COLO829 (cell line): ENCODE measurements at regions not wholly inside any gene's neighbourhood (a gene's known extent, or its start where the extent isn't known, plus 50 kb on each side); places are given as distances from the start of the nearest gene placed in this dataset.

Experiments used
- DNase-seq: peaks from one replicate; pipeline ENCODE4 v3.0.0; 2012; ENCODE audit warnings: low spot score

GRCh38 chr1:83725735-83726360, 273.1 kb downstream of the TTLL7 start:
- DNase-seq, result peak; percentile 6

- DNase-seq, result no peak
Observed at GRCh38 chr1:83718338-83718737, 280.6 kb downstream of the TTLL7 start.

DNA sequence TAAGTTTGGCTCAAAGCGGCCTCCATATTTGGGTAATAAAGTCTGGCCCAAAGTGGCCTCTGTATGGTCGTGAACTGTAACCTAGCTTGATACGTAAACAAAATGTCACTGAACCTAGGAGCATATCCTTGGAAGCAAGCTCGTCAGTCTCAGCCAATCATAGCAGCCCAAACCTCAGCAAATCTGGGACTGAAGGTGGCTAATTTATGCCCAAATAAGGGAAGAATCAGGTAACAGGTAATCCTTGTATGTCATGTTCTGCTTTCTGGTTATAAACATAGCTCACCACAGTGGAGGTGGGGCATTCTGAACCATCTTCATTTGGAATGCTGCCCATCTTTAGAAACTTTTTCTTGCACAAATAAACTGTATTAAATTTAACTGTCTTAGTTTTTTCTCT, 281.1 kb downstream of the TTLL7 start:
- no peak for DNase-seq

DNA sequence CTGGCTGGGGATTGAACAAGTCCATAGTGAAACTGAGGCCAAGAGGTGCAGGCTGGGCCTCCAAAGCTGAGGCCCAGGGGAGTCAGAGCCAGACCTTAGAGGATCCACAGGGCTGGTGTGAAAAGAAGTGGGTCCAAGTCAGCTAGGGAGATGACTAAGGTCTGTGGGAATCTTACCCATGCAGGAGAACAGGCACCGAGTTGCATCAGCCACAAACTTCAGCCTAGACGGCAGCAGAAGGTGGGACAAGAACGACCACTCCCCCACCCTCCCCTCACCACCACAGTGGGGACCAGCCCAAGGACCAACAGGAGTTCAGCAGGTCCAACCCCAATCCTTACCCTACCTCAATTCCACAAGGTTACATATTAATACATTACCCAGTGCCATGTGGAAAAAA, 282.3 kb downstream of the TTLL7 start:
- DNase-seq, result no peak

DNA sequence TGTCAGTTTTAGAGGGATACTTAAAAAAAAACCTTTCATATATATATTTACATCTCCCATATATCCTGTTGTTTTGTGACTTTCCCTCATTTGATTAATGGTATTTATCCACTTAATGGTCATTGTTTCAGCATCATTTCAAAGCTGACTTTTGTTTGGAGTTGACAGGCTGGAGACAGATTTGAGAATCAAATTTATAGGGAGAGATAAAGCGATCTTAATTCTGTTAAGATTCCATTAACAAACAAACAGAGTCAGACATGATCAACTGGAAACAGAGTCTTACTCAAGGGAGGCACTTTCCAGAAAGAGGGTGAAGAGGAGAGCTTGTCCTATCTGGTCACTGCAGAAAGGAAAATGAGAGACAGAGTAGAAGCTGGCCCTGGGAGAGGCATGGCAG, 283.4 kb downstream of the TTLL7 start:
- no peak for DNase-seq

DNA sequence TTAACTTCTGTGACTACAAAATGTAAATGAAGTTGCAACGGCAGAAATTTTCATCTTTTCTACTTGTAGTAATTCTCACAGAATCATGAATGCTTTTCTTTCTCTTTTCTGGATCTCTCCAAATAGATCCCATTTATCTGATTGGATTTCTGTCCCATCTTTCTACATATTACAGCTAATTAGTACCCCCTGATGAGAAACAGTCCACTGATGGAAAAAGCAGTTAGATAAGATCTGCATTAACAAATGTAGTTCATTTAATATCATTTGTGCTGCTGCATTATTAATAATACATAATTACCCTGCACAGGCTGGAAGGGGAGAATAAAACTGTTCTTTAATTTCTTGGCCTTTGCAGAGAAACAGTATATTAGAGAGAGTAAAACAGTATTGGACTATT, 289.3 kb downstream of the TTLL7 start:
- DNase-seq, result no peak

DNA sequence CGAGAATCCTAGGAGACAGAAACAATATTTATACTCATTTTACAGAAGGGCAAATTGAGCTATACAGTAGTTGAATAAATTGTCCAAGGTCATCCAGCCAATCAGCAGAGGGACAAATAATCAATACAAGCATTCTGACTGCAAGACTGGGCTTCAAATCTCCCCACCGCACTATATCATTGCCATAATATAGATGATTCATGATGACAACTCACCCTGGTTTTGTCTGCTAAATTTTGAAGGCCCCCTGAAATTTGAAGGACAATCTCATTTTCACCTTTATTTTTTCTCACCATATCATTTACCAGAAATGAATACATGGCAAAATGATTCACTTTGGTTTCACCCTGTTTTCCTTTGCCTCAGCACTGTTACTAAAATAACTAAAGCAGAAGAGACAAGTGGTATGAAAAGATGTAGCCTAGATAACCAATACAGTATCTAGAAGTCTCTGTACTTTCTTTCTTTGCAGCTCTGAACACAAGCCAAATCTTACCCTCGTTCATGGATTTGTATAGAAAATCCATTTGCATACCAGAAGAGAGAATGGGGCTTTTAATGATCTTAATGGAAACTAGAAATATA, 292.5 kb downstream of the TTLL7 start:
- no peak for DNase-seq

- DNase-seq, result no peak
Observed at GRCh38 chr1:83705091-83705490, 293.8 kb downstream of the TTLL7 start.

- no peak for DNase-seq
Observed at GRCh38 chr1:83704350-83704749, 294.6 kb downstream of the TTLL7 start.

GRCh38 chr1:83702356-83702755, 296.6 kb downstream of the TTLL7 start:
- DNase-seq, result no peak

DNA sequence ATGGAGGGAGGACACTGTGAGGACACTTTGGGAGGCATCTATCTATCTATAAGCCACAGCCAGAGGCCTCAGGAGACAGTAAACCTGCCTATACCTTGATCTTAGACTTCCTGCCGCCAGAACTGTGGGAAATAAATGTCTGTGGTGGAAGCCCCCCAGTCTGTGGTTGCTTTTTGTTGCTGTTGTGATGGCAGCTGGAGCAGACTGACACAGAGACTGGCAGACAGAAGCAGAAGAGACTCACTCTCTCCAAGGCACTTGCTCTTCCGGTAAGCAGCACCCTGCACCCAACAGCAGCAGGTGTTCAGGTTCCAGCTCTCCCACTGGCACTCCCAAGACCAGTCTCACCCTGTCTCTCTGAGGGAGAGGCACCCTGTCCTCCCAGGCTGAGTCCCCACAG, 297.6 kb downstream of the TTLL7 start:
- DNase-seq, result no peak

DNA sequence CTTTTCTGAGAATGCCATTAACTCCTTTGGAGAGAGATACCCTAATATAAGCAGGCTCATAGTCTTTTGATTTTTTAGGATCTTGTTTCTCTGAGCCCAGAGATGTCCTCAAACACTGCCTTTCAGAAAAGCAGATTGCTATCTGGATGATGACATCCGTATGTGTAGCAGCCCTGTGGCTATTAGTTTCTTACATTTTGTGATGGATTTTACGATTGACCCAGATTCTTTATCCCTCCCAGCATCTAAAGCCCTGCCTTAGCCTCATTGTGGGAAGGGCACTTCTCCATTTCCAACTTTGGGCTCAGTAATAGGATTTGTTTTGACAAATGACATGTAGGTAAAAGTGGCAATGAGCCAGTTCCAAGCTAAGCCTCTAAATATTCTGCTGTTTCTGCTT, 300.3 kb downstream of the TTLL7 start:
- no peak for DNase-seq

DNA sequence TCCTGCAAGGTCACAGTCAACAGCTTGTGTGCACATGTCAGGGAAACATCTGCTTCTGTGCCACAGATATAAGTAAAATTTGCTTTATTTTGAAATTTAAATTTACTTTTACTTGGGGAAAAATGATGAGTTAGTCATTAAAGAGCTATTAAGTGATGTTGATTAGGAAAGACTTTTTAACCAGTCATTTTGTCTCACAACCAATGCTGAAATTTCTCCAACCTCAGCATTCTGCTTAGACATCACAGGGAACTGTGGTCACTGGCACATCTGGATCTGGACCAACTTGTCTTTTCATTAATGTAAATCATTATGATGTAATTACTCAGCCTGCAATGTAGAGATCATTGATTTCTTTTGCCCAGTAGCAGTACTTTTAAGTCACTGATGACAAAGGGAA, 301.0 kb downstream of the TTLL7 start:
- no peak for DNase-seq

- DNase-seq, result no peak
Observed at GRCh38 chr1:83697220-83697619, 301.7 kb downstream of the TTLL7 start.

- no peak for DNase-seq
Observed at GRCh38 chr1:83694449-83694848, 304.5 kb downstream of the TTLL7 start.

GRCh38 chr1:83693427-83694126, 305.4 kb downstream of the TTLL7 start:
- DNase-seq, result no peak

- no peak for DNase-seq
Observed at GRCh38 chr1:83692524-83693381, 306.2 kb downstream of the TTLL7 start.

- no peak for DNase-seq
Observed at GRCh38 chr1:83691953-83692500, 306.9 kb downstream of the TTLL7 start.

DNA sequence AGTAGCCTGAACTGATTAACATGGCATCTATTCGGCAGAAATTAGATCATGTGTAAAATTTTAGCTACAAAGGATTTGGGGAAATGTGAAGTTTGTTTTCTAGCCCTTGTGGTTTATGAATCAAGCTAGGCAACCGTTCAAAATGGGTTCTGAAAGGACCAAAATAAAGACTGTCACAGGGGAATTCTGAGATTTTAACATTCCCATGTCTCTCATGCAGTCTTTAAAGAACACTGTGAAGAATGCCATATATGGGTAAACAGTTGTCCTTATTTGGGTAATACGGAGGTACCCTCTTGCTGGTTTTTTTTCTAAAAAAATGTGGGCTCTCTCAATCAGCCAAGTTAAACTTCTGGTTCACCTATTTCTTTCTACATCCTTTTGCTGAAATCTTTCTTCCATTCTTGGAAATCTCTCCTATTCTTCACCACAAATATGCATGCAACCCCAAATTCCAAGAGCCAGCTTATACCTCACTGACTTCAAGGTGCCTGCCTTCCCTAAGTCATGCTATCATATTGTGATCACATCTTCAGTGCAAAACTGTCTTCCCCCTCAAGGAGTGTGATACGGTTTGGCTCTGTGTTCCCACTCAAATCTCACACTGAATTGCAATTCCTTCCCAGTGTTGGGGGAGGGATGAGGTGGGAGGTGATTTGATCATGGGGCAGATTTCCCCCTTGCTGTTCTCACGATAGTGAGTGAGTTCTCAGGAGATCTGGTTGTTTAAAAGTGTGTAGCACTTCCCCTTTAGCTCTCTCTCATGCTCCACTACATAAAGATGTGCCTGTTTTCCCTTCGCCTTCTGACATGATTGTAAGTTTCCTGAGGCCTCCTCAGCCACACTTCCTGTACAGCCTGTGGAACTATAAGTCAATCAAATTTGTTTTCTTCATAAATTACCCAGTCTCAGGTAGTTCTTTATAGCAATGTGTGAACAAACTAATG, 308.7 kb downstream of the TTLL7 start:
- no peak for DNase-seq

DNA sequence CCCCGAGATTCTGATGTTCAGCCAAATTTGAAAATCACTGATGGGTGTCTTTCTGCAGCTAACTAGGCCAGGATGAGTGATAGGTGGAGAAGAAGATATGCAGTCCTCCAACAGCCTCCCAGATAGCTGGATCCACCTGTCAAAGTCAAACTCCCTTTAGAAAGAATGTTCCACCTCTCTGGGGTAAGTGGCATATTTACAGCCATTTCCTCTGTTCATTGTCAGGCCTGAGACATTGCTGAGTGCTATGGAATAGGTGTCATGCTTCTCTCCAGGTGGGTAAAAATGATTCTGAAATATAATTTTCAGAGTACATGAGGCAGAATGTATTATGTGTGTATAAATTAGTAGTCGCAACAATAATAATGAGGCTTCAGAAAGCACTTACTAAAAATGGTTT, 316.8 kb downstream of the TTLL7 start:
- no peak for DNase-seq

DNA sequence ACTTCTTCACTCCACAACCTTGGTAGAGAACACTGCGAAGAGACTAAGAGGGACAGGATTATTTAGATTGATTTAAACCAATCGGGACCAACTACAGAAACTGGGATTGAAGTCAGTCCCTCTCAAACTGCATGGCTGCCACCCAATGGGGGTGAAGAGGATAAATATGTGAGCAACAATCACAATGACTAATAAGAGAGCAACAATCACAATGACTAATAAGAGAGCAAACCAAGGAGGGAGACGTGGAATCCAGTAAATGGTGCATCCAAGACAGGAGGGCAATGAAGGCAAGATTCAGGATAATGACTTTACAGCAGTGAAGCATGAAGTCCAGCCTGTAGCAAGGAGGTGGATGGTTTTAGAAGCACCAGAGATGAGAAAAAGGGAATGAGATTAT, 322.8 kb downstream of the TTLL7 start:
- DNase-seq, result no peak
